ENCODE measurements at regions not wholly inside any gene's neighbourhood (a gene's known extent, or its start where the extent isn't known, plus 50 kb on each side); places are given as distances from the start of the nearest gene placed in this dataset.
"Not testable (repeated sequence)": the region's sequence is repeated elsewhere in the genome, so short reads cannot be mapped to it uniquely, and the experiment has no call there.

DNA sequence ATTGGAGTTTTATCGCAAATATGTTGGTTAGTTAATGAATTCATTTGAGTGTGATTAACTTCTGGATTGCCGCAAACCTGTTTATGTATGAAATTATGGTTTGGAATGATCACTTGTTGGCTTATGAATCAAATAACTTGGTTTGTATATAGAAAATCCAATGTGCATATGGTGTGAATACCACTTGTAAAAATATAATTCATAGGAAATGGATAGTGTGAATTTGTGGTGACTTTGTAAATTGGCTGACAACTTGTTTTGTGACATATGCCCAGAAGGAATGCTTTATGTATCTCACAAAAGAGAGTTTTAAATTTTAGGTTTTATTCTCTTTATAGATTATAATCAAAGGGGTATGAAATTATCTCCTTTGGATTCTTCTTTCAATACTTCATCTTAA, 436.2 kb downstream of the EPHA5 start:
- no peak for DNase-seq (ENCODE audit: extremely low spot score)
- TF ChIP-seq, protein P1, sequence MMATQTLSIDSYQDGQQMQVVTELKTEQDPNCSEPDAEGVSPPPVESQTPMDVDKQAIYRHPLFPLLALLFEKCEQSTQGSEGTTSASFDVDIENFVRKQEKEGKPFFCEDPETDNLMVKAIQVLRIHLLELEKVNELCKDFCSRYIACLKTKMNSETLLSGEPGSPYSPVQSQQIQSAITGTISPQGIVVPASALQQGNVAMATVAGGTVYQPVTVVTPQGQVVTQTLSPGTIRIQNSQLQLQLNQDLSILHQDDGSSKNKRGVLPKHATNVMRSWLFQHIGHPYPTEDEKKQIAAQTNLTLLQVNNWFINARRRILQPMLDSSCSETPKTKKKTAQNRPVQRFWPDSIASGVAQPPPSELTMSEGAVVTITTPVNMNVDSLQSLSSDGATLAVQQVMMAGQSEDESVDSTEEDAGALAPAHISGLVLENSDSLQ (IDR thresholded peaks at IDR 0.05): no peak
- TF ChIP-seq ELF4 (IDR thresholded peaks at IDR 0.05) (no peak), SUZ12 (IDR thresholded peaks at IDR 0.05) (no peak), HDGF (IDR thresholded peaks at IDR 0.05; ENCODE audit: borderline replicate concordance) (no peak), ZNF384 (IDR thresholded peaks at IDR 0.05) (no peak), FOXA1 (IDR thresholded peaks at IDR 0.05) (no peak), FOXM1 (IDR thresholded peaks at IDR 0.05; ENCODE audit: borderline replicate concordance) (no peak), ARNT (IDR thresholded peaks at IDR 0.05) (no peak), SP1 (IDR thresholded peaks at IDR 0.05) (no peak), TARDBP (IDR thresholded peaks at IDR 0.05) (no peak), FOXK2 (IDR thresholded peaks at IDR 0.05) (no peak), L3MBTL2 (conservative IDR thresholded peaks at IDR 0.05) (no peak), CTBP1 (IDR thresholded peaks at IDR 0.05; ENCODE audit: borderline replicate concordance) (no peak), NFRKB (IDR thresholded peaks at IDR 0.05) (no peak), BHLHE40 (IDR thresholded peaks at IDR 0.05; ENCODE audit: borderline replicate concordance) (no peak), LEF1 (IDR thresholded peaks at IDR 0.05; ENCODE audit: borderline replicate concordance) (no peak)
- CTCF ChIA-PET: no interaction called here
- POLR2A ChIA-PET: no interaction called here

DNA sequence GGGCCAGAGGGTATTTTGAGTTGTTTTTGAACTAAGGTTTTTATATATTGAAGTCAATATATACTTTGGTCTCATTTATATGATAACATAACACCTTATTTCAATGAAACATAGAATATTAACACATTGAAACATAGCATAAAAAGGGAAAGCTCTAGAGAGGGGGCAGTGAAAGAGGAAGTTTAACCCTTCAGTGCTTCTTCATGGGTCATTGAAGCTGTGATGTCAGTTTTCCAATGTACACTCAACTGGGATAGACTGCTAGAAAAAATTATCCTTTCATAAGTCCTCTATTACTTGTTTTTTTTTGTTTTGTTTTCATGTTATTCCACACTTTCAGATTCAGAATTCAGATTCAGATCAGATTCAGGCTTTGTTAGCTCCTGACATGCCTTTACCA, 442.7 kb downstream of the EPHA5 start:
- TF ChIP-seq BHLHE40 (IDR thresholded peaks at IDR 0.05; ENCODE audit: borderline replicate concordance) (no peak), TARDBP (IDR thresholded peaks at IDR 0.05) (no peak), FOXK2 (IDR thresholded peaks at IDR 0.05) (no peak), LEF1 (IDR thresholded peaks at IDR 0.05; ENCODE audit: borderline replicate concordance) (no peak), HDGF (IDR thresholded peaks at IDR 0.05; ENCODE audit: borderline replicate concordance) (no peak), ELF4 (IDR thresholded peaks at IDR 0.05) (no peak), CTBP1 (IDR thresholded peaks at IDR 0.05; ENCODE audit: borderline replicate concordance) (no peak), ZNF384 (IDR thresholded peaks at IDR 0.05) (no peak), NFRKB (IDR thresholded peaks at IDR 0.05) (no peak), SUZ12 (IDR thresholded peaks at IDR 0.05) (no peak)
- TF ChIP-seq, protein P1 (IDR thresholded peaks at IDR 0.05): no peak
- no peak for DNase-seq (ENCODE audit: extremely low spot score)
- ChIA-PET CTCF (no interaction called here), POLR2A (no interaction called here)

DNA sequence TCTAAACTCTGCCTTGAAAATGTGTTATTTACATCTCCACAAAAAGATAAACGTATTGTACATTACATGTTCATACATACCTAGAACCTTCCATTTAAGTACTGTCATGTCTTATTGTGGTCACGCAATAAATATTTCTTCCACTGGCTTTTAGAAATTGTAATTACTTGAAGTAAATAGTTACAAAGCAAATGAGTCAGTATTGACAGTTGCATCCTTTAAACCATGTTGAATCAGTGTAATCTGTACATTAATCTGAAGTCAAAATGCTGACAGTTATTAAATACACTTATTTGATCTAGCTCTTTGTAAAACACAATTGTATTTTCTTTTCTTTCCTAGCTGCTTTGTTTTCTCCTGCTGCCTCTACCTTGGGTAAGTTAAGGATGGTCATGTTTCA, 446.7 kb downstream of the EPHA5 start:
- POLR2A ChIA-PET: no interaction called here
- DNase-seq (ENCODE audit: extremely low spot score): no peak
- CTCF ChIA-PET: no interaction called here
- TF ChIP-seq, protein P1 (IDR thresholded peaks at IDR 0.05): no peak
- no peak for TF ChIP-seq SP1 (IDR thresholded peaks at IDR 0.05)
- no peak for TF ChIP-seq FOXK2 (IDR thresholded peaks at IDR 0.05)
- TF ChIP-seq HDGF (IDR thresholded peaks at IDR 0.05; ENCODE audit: borderline replicate concordance): no peak
- no peak for TF ChIP-seq SUZ12 (IDR thresholded peaks at IDR 0.05)
- TF ChIP-seq ELF4 (IDR thresholded peaks at IDR 0.05): no peak
- TF ChIP-seq ZNF384 (IDR thresholded peaks at IDR 0.05): no peak
- no peak for TF ChIP-seq LEF1 (IDR thresholded peaks at IDR 0.05; ENCODE audit: borderline replicate concordance)
- TF ChIP-seq ARNT (IDR thresholded peaks at IDR 0.05): no peak
- TF ChIP-seq FOXA1 (IDR thresholded peaks at IDR 0.05): no peak
- no peak for TF ChIP-seq CTBP1 (IDR thresholded peaks at IDR 0.05; ENCODE audit: borderline replicate concordance)

DNA sequence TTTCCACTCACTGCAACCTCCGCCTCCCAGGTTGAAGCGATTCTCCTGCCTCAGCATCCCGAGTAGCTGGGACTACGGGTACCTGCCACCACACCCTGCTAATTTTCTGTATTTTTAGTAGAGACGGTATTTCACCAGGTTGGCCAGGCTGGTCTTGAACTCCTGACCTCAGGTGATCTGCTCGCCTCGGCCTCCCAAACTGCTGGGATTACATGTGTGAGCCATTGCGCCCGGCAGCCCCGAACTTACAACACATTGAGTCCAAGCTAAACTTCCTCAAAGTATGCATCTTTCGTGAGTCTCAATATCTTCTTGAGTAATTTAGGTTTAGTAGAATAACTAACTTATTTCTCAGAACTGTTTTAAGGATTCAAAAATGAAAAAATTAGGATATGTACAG, 447.2 kb downstream of the EPHA5 start:
- CTCF ChIA-PET, POLR2A ChIA-PET: not testable (repeated sequence)

DNA sequence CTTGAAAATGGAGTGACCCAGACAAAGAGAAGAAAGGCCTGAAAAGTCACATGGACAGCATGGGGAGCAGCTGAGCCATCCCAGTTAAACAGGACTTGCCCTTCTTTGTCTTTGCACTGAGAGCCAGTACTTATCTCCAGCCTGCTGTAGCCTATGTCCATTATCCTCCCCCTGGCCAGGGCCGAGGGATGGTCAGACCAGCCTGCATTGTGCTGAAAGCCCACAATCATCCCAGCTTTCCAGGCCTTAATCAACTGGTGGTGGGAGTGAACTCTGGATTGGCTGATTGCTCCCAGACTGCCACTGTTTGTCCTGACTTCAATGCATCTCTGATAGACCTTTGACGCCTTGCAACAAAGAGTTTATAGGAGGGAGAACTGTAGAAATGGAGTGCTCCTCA, 453.1 kb downstream of the EPHA5 start:
- no peak for DNase-seq (ENCODE audit: extremely low spot score)
- POLR2A ChIA-PET: no interaction called here
- no peak for TF ChIP-seq BHLHE40 (IDR thresholded peaks at IDR 0.05; ENCODE audit: borderline replicate concordance)
- no peak for TF ChIP-seq ARNT (IDR thresholded peaks at IDR 0.05)
- TF ChIP-seq SP1 (IDR thresholded peaks at IDR 0.05): no peak
- no peak for TF ChIP-seq NFRKB (IDR thresholded peaks at IDR 0.05)
- TF ChIP-seq SUZ12 (IDR thresholded peaks at IDR 0.05): no peak
- TF ChIP-seq LEF1 (IDR thresholded peaks at IDR 0.05; ENCODE audit: borderline replicate concordance): no peak
- TF ChIP-seq TARDBP (IDR thresholded peaks at IDR 0.05): no peak
- TF ChIP-seq FOXM1 (IDR thresholded peaks at IDR 0.05; ENCODE audit: borderline replicate concordance): no peak
- no peak for TF ChIP-seq FOXK2 (IDR thresholded peaks at IDR 0.05)
- no peak for TF ChIP-seq L3MBTL2 (conservative IDR thresholded peaks at IDR 0.05)
- TF ChIP-seq ELF4 (IDR thresholded peaks at IDR 0.05): no peak
- no peak for TF ChIP-seq HDGF (IDR thresholded peaks at IDR 0.05; ENCODE audit: borderline replicate concordance)
- TF ChIP-seq, protein P1 (IDR thresholded peaks at IDR 0.05): no peak
- no peak for TF ChIP-seq FOXA1 (IDR thresholded peaks at IDR 0.05)
- no peak for TF ChIP-seq ZNF384 (IDR thresholded peaks at IDR 0.05)
- no peak for TF ChIP-seq CTBP1 (IDR thresholded peaks at IDR 0.05; ENCODE audit: borderline replicate concordance)
- CTCF ChIA-PET: no interaction called here

More for the DNA sequence above, 447.2 kb downstream of the EPHA5 start:
- not testable (repeated sequence) for DNase-seq (ENCODE audit: extremely low spot score)

DNA sequence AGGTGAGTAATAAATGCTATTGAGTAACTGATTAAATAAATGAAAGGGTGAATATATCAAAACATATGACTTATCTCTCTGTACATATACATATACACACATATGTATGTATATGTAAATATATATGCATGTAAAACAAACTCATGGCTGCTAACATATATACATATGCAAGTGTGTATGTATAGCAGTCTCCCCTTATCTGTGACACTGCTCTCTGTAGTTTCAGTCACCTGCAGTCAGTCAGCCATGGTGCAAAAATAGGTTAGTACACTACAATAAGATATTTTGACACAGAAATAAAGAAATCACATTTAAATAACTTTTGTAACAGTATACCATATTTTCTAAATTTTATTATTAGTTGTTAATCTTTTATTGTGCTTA, 467.4 kb downstream of the EPHA5 start:
- TF ChIP-seq, protein P1 (IDR thresholded peaks at IDR 0.05): no peak
- TF ChIP-seq CTBP1 (IDR thresholded peaks at IDR 0.05; ENCODE audit: borderline replicate concordance) (no peak), ARNT (IDR thresholded peaks at IDR 0.05) (no peak), BHLHE40 (IDR thresholded peaks at IDR 0.05; ENCODE audit: borderline replicate concordance) (no peak), ZNF384 (IDR thresholded peaks at IDR 0.05) (no peak), FOXM1 (IDR thresholded peaks at IDR 0.05; ENCODE audit: borderline replicate concordance) (no peak)
- ChIA-PET POLR2A (no interaction called here), CTCF (no interaction called here)
- DNase-seq (ENCODE audit: extremely low spot score): no peak
